ENCODE measurements at regions not wholly inside any gene's neighbourhood (a gene's known extent, or its start where the extent isn't known, plus 50 kb on each side); places are given as distances from the start of the nearest gene placed in this dataset.

DNA sequence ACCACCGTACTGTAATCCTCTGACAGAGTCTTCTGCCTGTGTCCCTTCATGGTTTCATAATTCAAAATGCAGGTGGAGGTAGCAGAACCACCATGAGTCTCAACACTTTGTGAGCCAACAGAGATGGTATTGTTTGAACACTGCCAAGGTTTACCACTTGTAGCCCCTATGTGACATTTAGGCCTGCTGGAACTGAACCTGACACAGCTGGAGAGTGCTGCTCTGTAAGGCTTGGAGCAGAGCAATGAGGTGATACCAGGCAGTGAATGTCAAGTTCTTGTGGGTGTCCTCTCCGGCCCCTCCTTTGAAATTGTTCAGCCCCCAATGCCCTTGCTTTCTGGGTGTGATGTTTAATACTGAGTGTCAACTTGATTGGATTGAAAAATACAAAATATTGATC lies 1042.9 kb downstream of the ARAP2 start:
- no peak for TF ChIP-seq POLR2A (IDR thresholded peaks at IDR 0.05)
- TF ChIP-seq, protein P1, sequence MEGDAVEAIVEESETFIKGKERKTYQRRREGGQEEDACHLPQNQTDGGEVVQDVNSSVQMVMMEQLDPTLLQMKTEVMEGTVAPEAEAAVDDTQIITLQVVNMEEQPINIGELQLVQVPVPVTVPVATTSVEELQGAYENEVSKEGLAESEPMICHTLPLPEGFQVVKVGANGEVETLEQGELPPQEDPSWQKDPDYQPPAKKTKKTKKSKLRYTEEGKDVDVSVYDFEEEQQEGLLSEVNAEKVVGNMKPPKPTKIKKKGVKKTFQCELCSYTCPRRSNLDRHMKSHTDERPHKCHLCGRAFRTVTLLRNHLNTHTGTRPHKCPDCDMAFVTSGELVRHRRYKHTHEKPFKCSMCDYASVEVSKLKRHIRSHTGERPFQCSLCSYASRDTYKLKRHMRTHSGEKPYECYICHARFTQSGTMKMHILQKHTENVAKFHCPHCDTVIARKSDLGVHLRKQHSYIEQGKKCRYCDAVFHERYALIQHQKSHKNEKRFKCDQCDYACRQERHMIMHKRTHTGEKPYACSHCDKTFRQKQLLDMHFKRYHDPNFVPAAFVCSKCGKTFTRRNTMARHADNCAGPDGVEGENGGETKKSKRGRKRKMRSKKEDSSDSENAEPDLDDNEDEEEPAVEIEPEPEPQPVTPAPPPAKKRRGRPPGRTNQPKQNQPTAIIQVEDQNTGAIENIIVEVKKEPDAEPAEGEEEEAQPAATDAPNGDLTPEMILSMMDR (IDR thresholded peaks at IDR 0.05) = no peak
